Testis (tissue), 2 donors: ENCODE measurements at regions not wholly inside any gene's neighbourhood (a gene's known extent, or its start where the extent isn't known, plus 50 kb on each side); places are given as distances from the start of the nearest gene placed in this dataset.
"Not testable (repeated sequence)": the region's sequence is repeated elsewhere in the genome, so short reads cannot be mapped to it uniquely, and the experiment has no call there.

Experiments used
- POLR2A ChIP-seq: fragments of 450-650 bp; IDR thresholded peaks from one replicate; pipeline ENCODE4 v1.6.1; 2017; ENCODE audit warnings: antibody characterized with exemption, mild to moderate bottlenecking, moderate library complexity
- TF ChIP-seq, protein P1 (sequence below), 3 experiments: fragments of 450-650 bp in 2 of 3; fragments of 200-600 bp in 1 of 3; sonication (generic) in 1 of 3; IDR thresholded peaks; one replicate each; pipeline ENCODE4 v1.5.1; 2016 to 2019; ENCODE audit warnings: antibody characterized with exemption in 3 of 3, mild to moderate bottlenecking in 2 of 3, moderate library complexity in 1 of 3

DNA sequence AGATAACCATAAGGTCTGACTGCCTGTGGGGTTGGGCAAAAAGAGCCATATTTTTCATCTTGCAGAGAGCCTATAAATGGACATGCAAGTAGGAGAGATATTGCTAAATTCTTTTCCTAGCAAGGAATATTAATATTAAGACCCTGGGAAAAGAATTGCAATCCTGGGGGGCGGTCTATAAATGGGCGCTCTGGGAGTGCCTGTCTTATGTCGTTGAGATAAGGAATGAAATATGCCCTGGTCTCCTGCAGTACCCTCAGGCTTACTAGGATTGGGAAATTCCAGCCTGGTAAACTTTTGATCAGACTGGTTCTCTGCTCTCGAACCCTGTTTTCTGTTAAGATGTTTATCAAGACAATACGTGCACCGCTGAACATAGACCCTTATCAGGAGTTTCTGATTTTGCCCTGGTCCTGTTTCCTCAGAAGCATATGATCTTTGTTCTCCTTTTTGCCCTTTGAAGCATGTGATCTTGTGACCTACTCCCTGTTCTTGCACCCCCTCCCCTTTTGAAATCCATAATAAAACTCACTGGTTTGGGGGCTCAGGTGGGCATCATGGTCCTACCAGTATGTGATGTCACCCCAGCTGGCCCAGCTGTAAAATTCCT, 1458.3 kb downstream of the PCDH9 start:
- TF ChIP-seq, protein P1, sequence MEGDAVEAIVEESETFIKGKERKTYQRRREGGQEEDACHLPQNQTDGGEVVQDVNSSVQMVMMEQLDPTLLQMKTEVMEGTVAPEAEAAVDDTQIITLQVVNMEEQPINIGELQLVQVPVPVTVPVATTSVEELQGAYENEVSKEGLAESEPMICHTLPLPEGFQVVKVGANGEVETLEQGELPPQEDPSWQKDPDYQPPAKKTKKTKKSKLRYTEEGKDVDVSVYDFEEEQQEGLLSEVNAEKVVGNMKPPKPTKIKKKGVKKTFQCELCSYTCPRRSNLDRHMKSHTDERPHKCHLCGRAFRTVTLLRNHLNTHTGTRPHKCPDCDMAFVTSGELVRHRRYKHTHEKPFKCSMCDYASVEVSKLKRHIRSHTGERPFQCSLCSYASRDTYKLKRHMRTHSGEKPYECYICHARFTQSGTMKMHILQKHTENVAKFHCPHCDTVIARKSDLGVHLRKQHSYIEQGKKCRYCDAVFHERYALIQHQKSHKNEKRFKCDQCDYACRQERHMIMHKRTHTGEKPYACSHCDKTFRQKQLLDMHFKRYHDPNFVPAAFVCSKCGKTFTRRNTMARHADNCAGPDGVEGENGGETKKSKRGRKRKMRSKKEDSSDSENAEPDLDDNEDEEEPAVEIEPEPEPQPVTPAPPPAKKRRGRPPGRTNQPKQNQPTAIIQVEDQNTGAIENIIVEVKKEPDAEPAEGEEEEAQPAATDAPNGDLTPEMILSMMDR (IDR thresholded peaks at IDR 0.05) = not testable (repeated sequence)
- TF ChIP-seq POLR2A = not testable (repeated sequence)
